ENCODE measurements at regions not wholly inside any gene's neighbourhood (a gene's known extent, or its start where the extent isn't known, plus 50 kb on each side); places are given as distances from the start of the nearest gene placed in this dataset.

- H3K27me3 ChIP-seq (ENCODE audit: control insufficient read depth, insufficient read depth, low read length), result peaks cover 4% of the 10 kb centered on the region
Observed at GRCh38 chr20:48482790-48483189, 345.0 kb downstream of the PREX1 start.

GRCh38 chr20:48480216-48480772 lies 347.5 kb downstream of the PREX1 start:
- Histone ChIP-seq H3K27me3 (ENCODE audit: control insufficient read depth, insufficient read depth, low read length) (peaks cover 4% of the 10 kb centered on the region), H3K4me3 (ENCODE audit: low read depth, low read length) (no peak overlapping the region), H3K36me3 (ENCODE audit: control insufficient read depth, insufficient read depth, low read length) (no peaks in the 10 kb centered on the region)
- TF ChIP-seq CTCF (IDR thresholded peaks at IDR 0.05; ENCODE audit: insufficient read depth, low read length, poor library complexity, severe bottlenecking), result no peak
- DNase-seq (ENCODE audit: low read depth), result no peak

More at GRCh38 chr20:48482790-48483189, 345.0 kb downstream of the PREX1 start:
- no peaks in the 10 kb centered on the region for H3K36me3 ChIP-seq (ENCODE audit: control insufficient read depth, insufficient read depth, low read length)
- H3K4me3 ChIP-seq (ENCODE audit: low read depth, low read length), result no peak overlapping the region
- no peak for TF ChIP-seq CTCF (IDR thresholded peaks at IDR 0.05; ENCODE audit: insufficient read depth, low read length, poor library complexity, severe bottlenecking)
- DNase-seq (ENCODE audit: low read depth), result no peak

GRCh38 chr20:48478806-48479585 lies 348.8 kb downstream of the PREX1 start:
- H3K4me3 ChIP-seq (ENCODE audit: low read depth, low read length), result no peak overlapping the region
- no peaks in the 10 kb centered on the region for H3K36me3 ChIP-seq (ENCODE audit: control insufficient read depth, insufficient read depth, low read length)
- no peak for TF ChIP-seq CTCF (IDR thresholded peaks at IDR 0.05; ENCODE audit: insufficient read depth, low read length, poor library complexity, severe bottlenecking)
- no peak for DNase-seq (ENCODE audit: low read depth)
- peaks cover 4% of the 10 kb centered on the region for H3K27me3 ChIP-seq (ENCODE audit: control insufficient read depth, insufficient read depth, low read length)

GRCh38 chr20:48478370-48478769 lies 349.4 kb downstream of the PREX1 start:
- TF ChIP-seq CTCF (IDR thresholded peaks at IDR 0.05; ENCODE audit: insufficient read depth, low read length, poor library complexity, severe bottlenecking), result no peak
- Histone ChIP-seq H3K4me3 (ENCODE audit: low read depth, low read length) (no peak overlapping the region), H3K36me3 (ENCODE audit: control insufficient read depth, insufficient read depth, low read length) (no peaks in the 10 kb centered on the region), H3K27me3 (ENCODE audit: control insufficient read depth, insufficient read depth, low read length) (peaks cover 4% of the 10 kb centered on the region)
- DNase-seq (ENCODE audit: low read depth), result no peak

- TF ChIP-seq CTCF (IDR thresholded peaks at IDR 0.05; ENCODE audit: insufficient read depth, low read length, poor library complexity, severe bottlenecking), result no peak
- Histone ChIP-seq H3K36me3 (ENCODE audit: control insufficient read depth, insufficient read depth, low read length) (no peaks in the 10 kb centered on the region), H3K4me3 (ENCODE audit: low read depth, low read length) (no peak overlapping the region), H3K27me3 (ENCODE audit: control insufficient read depth, insufficient read depth, low read length) (peaks cover 4% of the 10 kb centered on the region)
- DNase-seq (ENCODE audit: low read depth), result no peak
Observed at GRCh38 chr20:48476854-48477253, 350.9 kb downstream of the PREX1 start.
